Thyroid gland (tissue), 4 donors: ENCODE measurements at regions not wholly inside any gene's neighbourhood (a gene's known extent, or its start where the extent isn't known, plus 50 kb on each side); places are given as distances from the start of the nearest gene placed in this dataset.

Experiments
- CTCF ChIP-seq, 6 experiments: fragments of 200-600 bp in 3 of 6; fragments of 450-650 bp in 3 of 6; sonication (generic) in 3 of 6; IDR thresholded peaks; one replicate each; pipeline ENCODE4 v1.5.1; 2016 to 2019; ENCODE audit warnings: antibody characterized with exemption in 6 of 6, mild to moderate bottlenecking in 2 of 6, inconsistent platforms in 1 of 6, moderate library complexity in 1 of 6
- POLR2A ChIP-seq, 2 donors: fragments of 450-650 bp; IDR thresholded peaks; one replicate each; pipeline ENCODE4 v1.6.1; 2017; ENCODE audit warnings: antibody characterized with exemption in 2 of 2, mild to moderate bottlenecking in 2 of 2, moderate library complexity in 1 of 2

- no peak for TF ChIP-seq CTCF (IDR thresholded peaks at IDR 0.05)
- no peak for TF ChIP-seq POLR2A (IDR thresholded peaks at IDR 0.05)
Measured at GRCh38 chr16:50888486-50889261, 146.8 kb downstream of the CYLD start.
